Activated CD4-positive, alpha-beta T cell treated with anti-CD3 and anti-CD28 coated beads, Interleukin-2, Interleukin-6, amounts not matched to agents 100 ng/mL and 50 ng/mL, durations not matched to agents 16 hours and 8 hours (primary cell): ENCODE measurements at regions not wholly inside any gene's neighbourhood (a gene's known extent, or its start where the extent isn't known, plus 50 kb on each side); places are given as distances from the start of the nearest gene placed in this dataset.
"Not testable (repeated sequence)": the region's sequence is repeated elsewhere in the genome, so short reads cannot be mapped to it uniquely, and the experiment has no call there.

ENCODE experiments used
- DNase-seq: peaks from one replicate; pipeline ENCODE4 v3.0.0-alpha.2; 2020

- not testable (repeated sequence) for DNase-seq
Measured at GRCh38 chr6:142016666-142017065, 116.1 kb upstream of the GJE1 start.

- DNase-seq, result not testable (repeated sequence)
Measured at GRCh38 chr6:142015463-142015862, 117.3 kb upstream of the GJE1 start.

GRCh38 chr6:142015011-142015410, 117.7 kb upstream of the GJE1 start:
- no peak for DNase-seq

GRCh38 chr6:142014515-142014914, 118.2 kb upstream of the GJE1 start:
- no peak for DNase-seq

- DNase-seq, result no peak
Measured at GRCh38 chr6:142013875-142014495, 118.7 kb upstream of the GJE1 start.

GRCh38 chr6:142013287-142013686, 119.4 kb upstream of the GJE1 start:
- peak; percentile 60 for DNase-seq

GRCh38 chr6:142011775-142012174, 121.0 kb upstream of the GJE1 start:
- DNase-seq, result no peak

- DNase-seq, result no peak
Measured at GRCh38 chr6:142011156-142011555, 121.6 kb upstream of the GJE1 start.

- DNase-seq, result no peak
Measured at GRCh38 chr6:142009647-142010046, 123.1 kb upstream of the GJE1 start.

- DNase-seq, result no peak
Measured at GRCh38 chr6:142008781-142009180, 123.9 kb upstream of the GJE1 start.

GRCh38 chr6:142008016-142008735, 124.5 kb upstream of the GJE1 start:
- DNase-seq, result no peak

- no peak for DNase-seq
Measured at GRCh38 chr6:142005021-142005420, 127.7 kb upstream of the GJE1 start.

GRCh38 chr6:142002825-142003405, 129.8 kb upstream of the GJE1 start:
- no peak for DNase-seq

- no peak for DNase-seq
Measured at GRCh38 chr6:141996823-141997222, 135.9 kb upstream of the GJE1 start.

GRCh38 chr6:141992109-141992508, 140.6 kb upstream of the GJE1 start:
- DNase-seq, result no peak

GRCh38 chr6:141990840-141991239, 141.9 kb upstream of the GJE1 start:
- no peak for DNase-seq

GRCh38 chr6:141989706-141989959, 143.1 kb upstream of the GJE1 start:
- no peak for DNase-seq

GRCh38 chr6:141988954-141989705, 143.6 kb upstream of the GJE1 start:
- peak; percentile 59 for DNase-seq

- no peak for DNase-seq
Measured at GRCh38 chr6:141988327-141988726, 144.4 kb upstream of the GJE1 start.

- no peak for DNase-seq
Measured at GRCh38 chr6:141986457-141986856, 146.3 kb upstream of the GJE1 start.

GRCh38 chr6:141981190-141981589, 151.5 kb upstream of the GJE1 start:
- no peak for DNase-seq

- DNase-seq, result no peak
Measured at GRCh38 chr6:141977782-141978181, 154.9 kb upstream of the GJE1 start.

GRCh38 chr6:141976994-141977393, 155.7 kb upstream of the GJE1 start:
- DNase-seq, result no peak
